ENCODE measurements at regions not wholly inside any gene's neighbourhood (a gene's known extent, or its start where the extent isn't known, plus 50 kb on each side); places are given as distances from the start of the nearest gene placed in this dataset.

- no peak overlapping the region for H3K27ac Mint-ChIP-seq
- H3K27me3 Mint-ChIP-seq: no peaks in the 10 kb centered on the region
- no peak for DNase-seq
- no peaks in the 10 kb centered on the region for H3K36me3 Mint-ChIP-seq (ENCODE audit: low read depth)
- no peak overlapping the region for H3K4me3 Mint-ChIP-seq
- H3K9me3 Mint-ChIP-seq: no peaks in the 10 kb centered on the region
- H3K4me1 Mint-ChIP-seq (ENCODE audit: low read depth): no peaks in the 10 kb centered on the region
Measured at GRCh38 chr2:219939647-219940046, 312.2 kb downstream of the SLC4A3 start.

GRCh38 chr2:219944866-219945265 is 317.4 kb downstream of the SLC4A3 start:
- Mint-ChIP-seq H3K4me1 (ENCODE audit: low read depth) (no peaks in the 10 kb centered on the region), H3K27me3 (no peaks in the 10 kb centered on the region), H3K27ac (no peak overlapping the region), H3K9me3 (no peaks in the 10 kb centered on the region), H3K4me3 (no peak overlapping the region), H3K36me3 (ENCODE audit: low read depth) (no peaks in the 10 kb centered on the region)
- no peak for DNase-seq

GRCh38 chr2:219946021-219946420 is 318.6 kb downstream of the SLC4A3 start:
- H3K4me1 Mint-ChIP-seq (ENCODE audit: low read depth): no peaks in the 10 kb centered on the region
- H3K9me3 Mint-ChIP-seq: no peaks in the 10 kb centered on the region
- no peaks in the 10 kb centered on the region for H3K36me3 Mint-ChIP-seq (ENCODE audit: low read depth)
- H3K4me3 Mint-ChIP-seq: no peak overlapping the region
- DNase-seq: no peak
- no peaks in the 10 kb centered on the region for H3K27me3 Mint-ChIP-seq
- H3K27ac Mint-ChIP-seq: no peak overlapping the region

GRCh38 chr2:219946529-219946928 is 319.1 kb downstream of the SLC4A3 start:
- Mint-ChIP-seq H3K27me3 (no peaks in the 10 kb centered on the region), H3K9me3 (no peaks in the 10 kb centered on the region), H3K27ac (no peak overlapping the region), H3K4me3 (no peak overlapping the region), H3K36me3 (ENCODE audit: low read depth) (no peaks in the 10 kb centered on the region), H3K4me1 (ENCODE audit: low read depth) (no peaks in the 10 kb centered on the region)
- no peak for DNase-seq

- no peaks in the 10 kb centered on the region for H3K9me3 Mint-ChIP-seq
- no peak for DNase-seq
Measured at GRCh38 chr2:219947575-219947974, 320.1 kb downstream of the SLC4A3 start.

GRCh38 chr2:219949053-219949452 is 321.6 kb downstream of the SLC4A3 start:
- no peak overlapping the region for H3K4me3 Mint-ChIP-seq
- no peak for DNase-seq
- H3K36me3 Mint-ChIP-seq (ENCODE audit: low read depth): no peaks in the 10 kb centered on the region
- no peaks in the 10 kb centered on the region for H3K9me3 Mint-ChIP-seq
- no peaks in the 10 kb centered on the region for H3K4me1 Mint-ChIP-seq (ENCODE audit: low read depth)
- no peak overlapping the region for H3K27ac Mint-ChIP-seq
- no peaks in the 10 kb centered on the region for H3K27me3 Mint-ChIP-seq

More at GRCh38 chr2:219947575-219947974, 320.1 kb downstream of the SLC4A3 start:
- H3K4me3 Mint-ChIP-seq: no peak overlapping the region
- no peaks in the 10 kb centered on the region for H3K27me3 Mint-ChIP-seq
- no peaks in the 10 kb centered on the region for H3K4me1 Mint-ChIP-seq (ENCODE audit: low read depth)
- no peaks in the 10 kb centered on the region for H3K36me3 Mint-ChIP-seq (ENCODE audit: low read depth)
- no peak overlapping the region for H3K27ac Mint-ChIP-seq

- H3K27me3 Mint-ChIP-seq: no peaks in the 10 kb centered on the region
- no peaks in the 10 kb centered on the region for H3K36me3 Mint-ChIP-seq (ENCODE audit: low read depth)
- H3K9me3 Mint-ChIP-seq: no peaks in the 10 kb centered on the region
- DNase-seq: no peak
- no peaks in the 10 kb centered on the region for H3K4me1 Mint-ChIP-seq (ENCODE audit: low read depth)
- H3K27ac Mint-ChIP-seq: no peak overlapping the region
- no peak overlapping the region for H3K4me3 Mint-ChIP-seq
Measured at GRCh38 chr2:219951099-219951498, 323.7 kb downstream of the SLC4A3 start.

GRCh38 chr2:219954331-219954730 is 326.9 kb downstream of the SLC4A3 start:
- H3K9me3 Mint-ChIP-seq: no peaks in the 10 kb centered on the region
- H3K27ac Mint-ChIP-seq: no peak overlapping the region
- no peaks in the 10 kb centered on the region for H3K36me3 Mint-ChIP-seq (ENCODE audit: low read depth)
- no peaks in the 10 kb centered on the region for H3K27me3 Mint-ChIP-seq
- H3K4me1 Mint-ChIP-seq (ENCODE audit: low read depth): no peaks in the 10 kb centered on the region
- DNase-seq: no peak
- H3K4me3 Mint-ChIP-seq: no peak overlapping the region

- Mint-ChIP-seq H3K27ac (no peak overlapping the region), H3K9me3 (no peaks in the 10 kb centered on the region), H3K27me3 (no peaks in the 10 kb centered on the region), H3K36me3 (ENCODE audit: low read depth) (no peaks in the 10 kb centered on the region), H3K4me3 (no peak overlapping the region), H3K4me1 (ENCODE audit: low read depth) (no peaks in the 10 kb centered on the region)
- DNase-seq: no peak
Measured at GRCh38 chr2:219957820-219958219, 330.4 kb downstream of the SLC4A3 start.

GRCh38 chr2:219958941-219959340 is 331.5 kb downstream of the SLC4A3 start:
- Mint-ChIP-seq H3K36me3 (ENCODE audit: low read depth) (no peaks in the 10 kb centered on the region), H3K27me3 (no peaks in the 10 kb centered on the region), H3K27ac (no peak overlapping the region), H3K4me1 (ENCODE audit: low read depth) (no peaks in the 10 kb centered on the region), H3K4me3 (no peak overlapping the region), H3K9me3 (no peaks in the 10 kb centered on the region)
- no peak for DNase-seq

- Mint-ChIP-seq H3K4me3 (no peak overlapping the region), H3K9me3 (no peaks in the 10 kb centered on the region), H3K36me3 (ENCODE audit: low read depth) (no peaks in the 10 kb centered on the region), H3K27ac (no peak overlapping the region), H3K4me1 (ENCODE audit: low read depth) (no peaks in the 10 kb centered on the region), H3K27me3 (no peaks in the 10 kb centered on the region)
- no peak for DNase-seq
Measured at GRCh38 chr2:219959471-219959870, 332.0 kb downstream of the SLC4A3 start.

GRCh38 chr2:219961947-219962498 is 334.6 kb downstream of the SLC4A3 start:
- H3K9me3 Mint-ChIP-seq: no peaks in the 10 kb centered on the region
- H3K36me3 Mint-ChIP-seq (ENCODE audit: low read depth): no peaks in the 10 kb centered on the region
- H3K4me3 Mint-ChIP-seq: no peak overlapping the region
- H3K4me1 Mint-ChIP-seq (ENCODE audit: low read depth): no peaks in the 10 kb centered on the region
- H3K27ac Mint-ChIP-seq: no peak overlapping the region
- H3K27me3 Mint-ChIP-seq: no peaks in the 10 kb centered on the region
- DNase-seq: no peak

- DNase-seq: no peak
- Mint-ChIP-seq H3K4me1 (ENCODE audit: low read depth) (no peaks in the 10 kb centered on the region), H3K36me3 (ENCODE audit: low read depth) (no peaks in the 10 kb centered on the region), H3K27me3 (no peaks in the 10 kb centered on the region), H3K9me3 (no peaks in the 10 kb centered on the region), H3K4me3 (no peak overlapping the region), H3K27ac (no peak overlapping the region)
Measured at GRCh38 chr2:219962801-219963200, 335.4 kb downstream of the SLC4A3 start.

- Mint-ChIP-seq H3K27me3 (no peaks in the 10 kb centered on the region), H3K27ac (no peak overlapping the region), H3K9me3 (no peaks in the 10 kb centered on the region), H3K36me3 (ENCODE audit: low read depth) (no peaks in the 10 kb centered on the region), H3K4me3 (no peak overlapping the region), H3K4me1 (ENCODE audit: low read depth) (no peaks in the 10 kb centered on the region)
- DNase-seq: no peak
Measured at GRCh38 chr2:219965287-219966194, 338.1 kb downstream of the SLC4A3 start.

Data from activated T-cell treated with anti-CD3 and anti-CD28 coated beads, Interleukin-2, amount 50 U/mL, for 24 hours (primary cell).